Caco-2 (cell line): ENCODE measurements at regions not wholly inside any gene's neighbourhood (a gene's known extent, or its start where the extent isn't known, plus 50 kb on each side); places are given as distances from the start of the nearest gene placed in this dataset.

Experiments
- BruUV-seq: library from RNA; stranded (reverse); fragments of 400-500 nt; replicated peaks from 2 replicates; lab custom pipeline; 2021; lab: Mats Ljungman, UMichigan
- CTCF ChIA-PET: fragments of 300-600 bp; sonication (Branson Sonifier 250); formaldehyde crosslinking; loops from one replicate; lab custom pipeline; 2022; ENCODE audit warnings: antibody characterized with exemption; lab: Charles Lee
- POLR2A ChIA-PET: fragments of 300-600 bp; sonication (Branson Sonifier 250); formaldehyde crosslinking; loops from one replicate; lab custom pipeline; 2022; ENCODE audit warnings: antibody characterized with exemption; lab: Charles Lee
- DNase-seq, 2 experiments: peaks; one replicate each; pipeline versions ENCODE4 v3.0.0 to v3.0.0-alpha.2; 2020 to 2022
- H3K27me3 ChIP-seq: replicated peaks from 2 replicates; pipeline ENCODE4 v1.6.0; 2011; ENCODE audit warnings: low read length; ENCODE audit not compliant: control insufficient read depth, insufficient read depth
- H3K36me3 ChIP-seq: 2 replicates; pipeline ENCODE4 v1.5.1; 2011; ENCODE audit warnings: low read length; ENCODE audit not compliant: control insufficient read depth, insufficient read depth
- H3K4me1 ChIP-seq: fragments of 250-450 bp; sonication (Bioruptor Pico); 2 replicates; pipeline ENCODE4 v1.5.1; 2020; ENCODE audit warnings: mild to moderate bottlenecking
- H3K4me3 ChIP-seq: 2 replicates; pipeline ENCODE4 v1.5.1; 2011; ENCODE audit warnings: low read depth, mild to moderate bottlenecking, control low read depth, low read length
- H3K9me3 ChIP-seq: fragments of 250-450 bp; sonication (Bioruptor Pico); 2 replicates; pipeline ENCODE4 v1.5.1; 2020; ENCODE audit warnings: mild to moderate bottlenecking, moderate library complexity
- H3K27ac Mint-ChIP-seq: one replicate; pipeline ENCODE4 v1.8.0; 2022; ENCODE audit warnings: mixed read lengths; ENCODE audit not compliant: unreplicated experiment
- H3K27me3 Mint-ChIP-seq: one replicate; pipeline ENCODE4 v1.8.0; 2022; ENCODE audit warnings: mixed read lengths; ENCODE audit not compliant: insufficient read depth, unreplicated experiment
- H3K36me3 Mint-ChIP-seq: one replicate; pipeline ENCODE4 v1.8.0; 2022; ENCODE audit warnings: mild to moderate bottlenecking, mixed read lengths; ENCODE audit not compliant: insufficient read depth, unreplicated experiment
- H3K4me1 Mint-ChIP-seq: one replicate; pipeline ENCODE4 v1.8.0; 2022; ENCODE audit warnings: low read depth, mixed read lengths; ENCODE audit not compliant: unreplicated experiment
- H3K4me3 Mint-ChIP-seq: one replicate; pipeline ENCODE4 v1.8.0; 2022; ENCODE audit warnings: mild to moderate bottlenecking, moderate library complexity, mixed read lengths; ENCODE audit not compliant: unreplicated experiment
- H3K9me3 Mint-ChIP-seq: one replicate; pipeline ENCODE4 v1.8.0; 2022; ENCODE audit warnings: mixed read lengths; ENCODE audit not compliant: unreplicated experiment
- CTCF ChIP-seq, 2 experiments: fragments of 200-600 bp in 1 of 2; IDR thresholded peaks; 1 replicate in 1 of 2; 2 replicates in 1 of 2; pipeline versions ENCODE4 v1.5.1 to v1.8.0; 2011 to 2022; ENCODE audit warnings: antibody characterized with exemption in 1 of 2, control low read depth in 1 of 2, inconsistent platforms in 1 of 2, low read depth in 1 of 2, low read length in 1 of 2, mild to moderate bottlenecking in 1 of 2, moderate library complexity in 1 of 2; ENCODE audit not compliant: insufficient read depth in 1 of 2, severe bottlenecking in 1 of 2, unreplicated experiment in 1 of 2
- intact Hi-C: fragments of 100-400 bp; cut with micrococcal nuclease; formaldehyde crosslinking; loops from one replicate; pipeline ENCODE4 v1.10.0; 2022; ENCODE audit not compliant: unreplicated experiment

GRCh38 chr10:55870186-55870585, 490.9 kb downstream of the ZWINT start:
- no TSS peak for BruUV-seq
- Histone ChIP-seq H3K4me3 (no peak overlapping the region), H3K9me3 (no peaks in the 10 kb centered on the region), H3K27me3 (no peaks in the 10 kb centered on the region), H3K4me1 (peaks cover 3% of the 10 kb centered on the region; the same call in 1 of the 2 replicates), H3K36me3 (no peaks in the 10 kb centered on the region)
- intact Hi-C loops, result no loop called here
- no peaks in the 10 kb centered on the region for H3K36me3 Mint-ChIP-seq
- no peak overlapping the region for H3K4me3 Mint-ChIP-seq
- H3K27me3 Mint-ChIP-seq, result no peaks in the 10 kb centered on the region
- H3K27ac Mint-ChIP-seq, result no peak overlapping the region
- DNase-seq, result no peak
- no peak for TF ChIP-seq CTCF (IDR thresholded peaks at IDR 0.05; ENCODE audit: insufficient read depth in 1 of 2, low read depth in 1 of 2, low read length in 1 of 2, severe bottlenecking in 1 of 2, unreplicated experiment in 1 of 2)
- H3K4me1 Mint-ChIP-seq, result peaks cover 6% of the 10 kb centered on the region
- POLR2A ChIA-PET, result no interaction called here
- CTCF ChIA-PET, result no interaction called here
- no peaks in the 10 kb centered on the region for H3K9me3 Mint-ChIP-seq

- Histone ChIP-seq H3K4me1 (peaks cover 3% of the 10 kb centered on the region; the same call in 1 of the 2 replicates), H3K4me3 (no peak overlapping the region), H3K27me3 (no peaks in the 10 kb centered on the region), H3K36me3 (no peaks in the 10 kb centered on the region), H3K9me3 (no peaks in the 10 kb centered on the region)
- H3K36me3 Mint-ChIP-seq, result no peaks in the 10 kb centered on the region
- BruUV-seq, result no TSS peak
- no peak for DNase-seq
- intact Hi-C loops, result no loop called here
- no peak overlapping the region for H3K4me3 Mint-ChIP-seq
- POLR2A ChIA-PET, result no interaction called here
- H3K9me3 Mint-ChIP-seq, result peaks cover 5% of the 10 kb centered on the region
- no peak overlapping the region for H3K27ac Mint-ChIP-seq
- H3K4me1 Mint-ChIP-seq, result peaks cover 6% of the 10 kb centered on the region
- TF ChIP-seq CTCF (IDR thresholded peaks at IDR 0.05; ENCODE audit: insufficient read depth in 1 of 2, low read depth in 1 of 2, low read length in 1 of 2, severe bottlenecking in 1 of 2, unreplicated experiment in 1 of 2), result no peak
- no peaks in the 10 kb centered on the region for H3K27me3 Mint-ChIP-seq
- CTCF ChIA-PET, result no interaction called here
Measured at GRCh38 chr10:55867848-55868247, 493.2 kb downstream of the ZWINT start.

GRCh38 chr10:55858730-55859129, 502.3 kb downstream of the ZWINT start:
- TF ChIP-seq CTCF (IDR thresholded peaks at IDR 0.05; ENCODE audit: insufficient read depth in 1 of 2, low read depth in 1 of 2, low read length in 1 of 2, severe bottlenecking in 1 of 2, unreplicated experiment in 1 of 2), result no peak
- no peaks in the 10 kb centered on the region for H3K36me3 ChIP-seq
- H3K27ac Mint-ChIP-seq, result no peak overlapping the region
- DNase-seq, result no peak
- H3K4me1 ChIP-seq, result no peaks in the 10 kb centered on the region
- no TSS peak for BruUV-seq
- no peaks in the 10 kb centered on the region for H3K36me3 Mint-ChIP-seq
- peaks cover 17% of the 10 kb centered on the region for H3K9me3 Mint-ChIP-seq
- H3K27me3 Mint-ChIP-seq, result no peaks in the 10 kb centered on the region
- H3K4me1 Mint-ChIP-seq, result no peaks in the 10 kb centered on the region
- H3K9me3 ChIP-seq, result 0 out of 2 replicates have a peak, but pooled peaks cover 2% of the 10 kb centered on the region
- H3K27me3 ChIP-seq, result no peaks in the 10 kb centered on the region
- intact Hi-C loops, result no loop called here
- H3K4me3 ChIP-seq, result no peak overlapping the region
- POLR2A ChIA-PET, result no interaction called here
- H3K4me3 Mint-ChIP-seq, result no peak overlapping the region
- CTCF ChIA-PET, result no interaction called here
